Ovary (tissue), 7 donors: ENCODE measurements at regions not wholly inside any gene's neighbourhood (a gene's known extent, or its start where the extent isn't known, plus 50 kb on each side); places are given as distances from the start of the nearest gene placed in this dataset.

Experiments used
- DNase-seq, 5 donors: peaks; one replicate each; pipeline ENCODE4 v3.0.0-alpha.2; 2019 to 2020
- H3K27ac ChIP-seq, 2 donors: fragments of 200-600 bp; one replicate each; pipeline versions ENCODE4 v1.5.1 to v1.8.0; 2019 to 2022
- H3K27me3 ChIP-seq: fragments of 200-600 bp; one replicate; pipeline ENCODE4 v1.8.0; 2022
- H3K36me3 ChIP-seq: fragments of 200-600 bp; sonication (generic); one replicate; pipeline ENCODE4 v1.5.1; 2019
- H3K4me1 ChIP-seq: one replicate; pipeline ENCODE4 v1.8.1; 2013; ENCODE audit warnings: mild to moderate bottlenecking, moderate library complexity; ENCODE audit not compliant: insufficient read depth
- H3K4me3 ChIP-seq: fragments of 200-600 bp; sonication (generic); one replicate; pipeline ENCODE4 v1.5.1; 2017
- H3K9me3 ChIP-seq, 2 donors: fragments of 200-600 bp in 1 of 2; sonication (generic) in 1 of 2; one replicate each; pipeline versions ENCODE4 v1.5.1 to v1.8.1; 2013 to 2019; ENCODE audit warnings: mild to moderate bottlenecking in 1 of 2, moderate library complexity in 1 of 2
- EP300 ChIP-seq: sonication (generic); formaldehyde crosslinking; IDR thresholded peaks from one replicate; pipeline ENCODE4 v1.6.1; 2017; ENCODE audit warnings: antibody characterized with exemption
- POLR2A ChIP-seq: fragments of 450-650 bp; IDR thresholded peaks from one replicate; pipeline ENCODE4 v1.6.1; 2017; ENCODE audit warnings: antibody characterized with exemption, mild to moderate bottlenecking, moderate library complexity
- WGBS, 3 donors: extraction: QIAGEN DNeasy Blood & Tissue Kit in 1 of 3; methylation state at CpG; one replicate each; pipeline versions ENCODE4 v1.1.5 to v1.1.7; 2013 to 2017; 5-methylcytosine and 5-hydroxymethylcytosine counted together
- intact Hi-C, 4 donors: fragments of 100-400 bp; cut with DNase I; formaldehyde crosslinking; loops; one replicate each; pipeline versions ENCODE4 v1.11.0 to v1.15.1; 2022 to 2023
- TF ChIP-seq, protein P1 (sequence below), 3 donors: fragments of 450-650 bp in 2 of 3; fragments of 200-600 bp in 1 of 3; IDR thresholded peaks; one replicate each; pipeline versions ENCODE4 v1.5.1 to v1.8.0; 2016 to 2022; ENCODE audit warnings: antibody characterized with exemption in 3 of 3, mild to moderate bottlenecking in 1 of 3
- donor health status: DM: no; HTN: no; CAD: no; lungs with moderate emphysema.
- donor health status: DM: no; HTN: no; CAD: no.
- donor health status: Bipolar disorder and iron deficiency.
- donor health status: DM: no; HTN: no; CAD: no.
- donor health status: DM: yes; HTN: yes; CAD: no.

DNA sequence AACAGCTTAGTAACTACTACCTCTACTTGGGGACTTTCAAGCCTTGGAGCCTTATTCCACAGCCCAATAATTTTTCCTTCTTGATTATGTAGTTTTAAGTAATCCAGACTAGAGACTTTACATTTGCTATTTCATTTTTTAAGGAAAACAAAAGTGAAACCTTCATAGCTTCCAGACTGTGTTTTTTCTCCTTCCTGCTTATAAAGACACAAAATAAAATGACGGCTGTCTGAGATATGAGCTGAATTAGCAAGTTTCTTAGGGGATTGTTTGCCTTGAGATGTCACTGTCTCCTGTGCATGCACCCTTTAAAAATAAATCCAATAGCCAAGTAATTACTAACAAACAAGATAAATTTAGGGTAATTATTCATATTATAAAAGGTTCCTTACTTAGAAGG is 78.8 kb upstream of the PACRGL start:
- Histone ChIP-seq H3K4me1 (peaks cover 7% of the 10 kb centered on the region), H3K9me3 (no peaks in the 10 kb centered on the region), H3K36me3 (no peaks in the 10 kb centered on the region), H3K4me3 (no peak overlapping the region), H3K27ac (no peak overlapping the region), H3K27me3 (no peaks in the 10 kb centered on the region)
- DNase-seq: no peak
- TF ChIP-seq POLR2A (no peak), EP300 (no peak)
- TF ChIP-seq, protein P1, sequence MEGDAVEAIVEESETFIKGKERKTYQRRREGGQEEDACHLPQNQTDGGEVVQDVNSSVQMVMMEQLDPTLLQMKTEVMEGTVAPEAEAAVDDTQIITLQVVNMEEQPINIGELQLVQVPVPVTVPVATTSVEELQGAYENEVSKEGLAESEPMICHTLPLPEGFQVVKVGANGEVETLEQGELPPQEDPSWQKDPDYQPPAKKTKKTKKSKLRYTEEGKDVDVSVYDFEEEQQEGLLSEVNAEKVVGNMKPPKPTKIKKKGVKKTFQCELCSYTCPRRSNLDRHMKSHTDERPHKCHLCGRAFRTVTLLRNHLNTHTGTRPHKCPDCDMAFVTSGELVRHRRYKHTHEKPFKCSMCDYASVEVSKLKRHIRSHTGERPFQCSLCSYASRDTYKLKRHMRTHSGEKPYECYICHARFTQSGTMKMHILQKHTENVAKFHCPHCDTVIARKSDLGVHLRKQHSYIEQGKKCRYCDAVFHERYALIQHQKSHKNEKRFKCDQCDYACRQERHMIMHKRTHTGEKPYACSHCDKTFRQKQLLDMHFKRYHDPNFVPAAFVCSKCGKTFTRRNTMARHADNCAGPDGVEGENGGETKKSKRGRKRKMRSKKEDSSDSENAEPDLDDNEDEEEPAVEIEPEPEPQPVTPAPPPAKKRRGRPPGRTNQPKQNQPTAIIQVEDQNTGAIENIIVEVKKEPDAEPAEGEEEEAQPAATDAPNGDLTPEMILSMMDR (IDR thresholded peaks at IDR 0.05): no peak
- WGBS, 3 donors: 14 to 46% (median 16%) methylated on average over 1 of the region's 1 CpG
- intact Hi-C loops: no loop called here

DNA sequence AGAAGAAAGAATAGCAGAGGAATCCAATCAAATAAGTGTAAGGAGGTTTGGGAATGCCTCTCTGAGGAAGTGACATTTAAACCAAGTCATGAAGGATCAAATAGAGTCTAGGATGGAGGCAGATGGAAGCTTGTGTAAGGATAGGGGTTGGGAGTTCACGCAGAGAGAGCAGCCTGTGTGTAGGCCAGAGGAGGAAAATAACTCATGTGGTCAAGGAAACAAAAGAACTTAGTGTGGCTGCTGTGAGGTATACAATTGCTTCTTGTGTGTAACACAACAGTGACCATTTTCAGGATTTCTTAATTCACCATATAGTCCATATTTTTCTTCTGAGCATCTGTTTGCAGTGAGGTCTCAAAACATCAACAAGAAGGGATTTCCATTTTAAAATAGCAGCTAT is 77.6 kb upstream of the PACRGL start:
- no peak overlapping the region for H3K27ac ChIP-seq
- no peak for TF ChIP-seq POLR2A
- TF ChIP-seq, protein P1 (IDR thresholded peaks at IDR 0.05): no peak
- peaks cover 7% of the 10 kb centered on the region for H3K4me1 ChIP-seq
- no peak for DNase-seq
- no peaks in the 10 kb centered on the region for H3K36me3 ChIP-seq
- no peak overlapping the region for H3K4me3 ChIP-seq
- WGBS, 3 donors: 63 to 98% (median 93%) methylated on average over 1 of the region's 1 CpG
- no peaks in the 10 kb centered on the region for H3K9me3 ChIP-seq
- intact Hi-C loops: no loop called here
- H3K27me3 ChIP-seq: no peaks in the 10 kb centered on the region

DNA sequence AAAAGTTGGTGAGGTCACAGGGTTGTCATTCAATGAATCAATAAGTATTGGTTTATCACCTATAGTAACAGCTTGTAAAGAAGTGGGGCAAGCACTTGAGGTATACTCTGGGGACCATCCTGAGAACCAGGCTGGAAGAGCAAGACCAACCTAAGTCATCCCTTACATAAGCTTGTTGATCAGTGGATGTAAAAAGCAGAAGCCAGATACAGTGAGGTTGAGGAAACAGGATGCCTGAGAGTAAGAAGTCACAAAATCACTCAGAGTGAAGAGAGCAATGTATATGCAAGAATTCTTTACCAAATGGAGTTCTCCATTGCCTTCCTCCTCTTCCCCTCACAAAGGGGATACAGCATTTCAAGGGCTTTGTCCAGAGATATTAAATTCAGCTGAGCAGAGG is 76.3 kb upstream of the PACRGL start:
- no peak for DNase-seq
- Histone ChIP-seq H3K9me3 (no peaks in the 10 kb centered on the region), H3K27ac (no peak overlapping the region), H3K4me3 (no peak overlapping the region), H3K4me1 (peaks cover 3% of the 10 kb centered on the region), H3K36me3 (no peaks in the 10 kb centered on the region), H3K27me3 (no peaks in the 10 kb centered on the region)
- intact Hi-C loops: no loop called here
- TF ChIP-seq, protein P1 (IDR thresholded peaks at IDR 0.05): no peak
- TF ChIP-seq EP300 (no peak), POLR2A (no peak)

DNA sequence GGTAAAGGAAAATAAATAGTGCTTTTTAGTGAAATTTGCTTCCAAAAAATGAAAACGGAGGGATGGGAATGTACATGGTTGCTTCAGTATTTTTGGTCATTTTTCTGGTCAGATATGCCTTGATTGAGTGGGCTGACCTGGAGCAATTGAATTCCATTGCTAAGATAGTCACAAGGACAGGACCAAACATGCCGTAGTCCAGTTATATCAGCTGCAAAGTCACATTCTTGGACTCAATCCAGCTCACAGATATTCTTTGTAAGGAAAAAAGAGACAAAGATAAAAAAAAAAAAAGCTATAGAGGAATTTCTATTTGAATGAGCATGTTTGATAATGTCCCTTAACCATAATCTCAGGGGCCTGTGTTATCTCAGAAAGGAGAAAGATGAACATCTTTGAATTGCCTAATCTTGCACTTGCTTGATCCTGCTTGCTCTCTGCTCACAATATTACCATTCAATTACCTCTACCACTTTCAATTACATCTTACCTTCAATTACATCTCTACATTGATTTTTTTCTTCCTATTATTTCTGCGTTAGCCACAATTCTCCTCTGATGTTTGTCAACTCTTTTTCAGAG is 75.4 kb upstream of the PACRGL start:
- no peak overlapping the region for H3K4me3 ChIP-seq
- TF ChIP-seq POLR2A (no peak), EP300 (no peak)
- TF ChIP-seq, protein P1 (IDR thresholded peaks at IDR 0.05): no peak
- intact Hi-C loops: no loop called here
- H3K4me1 ChIP-seq: peaks cover 1% of the 10 kb centered on the region
- no peaks in the 10 kb centered on the region for H3K36me3 ChIP-seq
- WGBS, 3 donors: 18 to 24% (median 20%) methylated on average over 3 of the region's 3 CpGs
- no peaks in the 10 kb centered on the region for H3K27me3 ChIP-seq
- no peak overlapping the region for H3K27ac ChIP-seq
- DNase-seq: no peak
- H3K9me3 ChIP-seq: no peaks in the 10 kb centered on the region

DNA sequence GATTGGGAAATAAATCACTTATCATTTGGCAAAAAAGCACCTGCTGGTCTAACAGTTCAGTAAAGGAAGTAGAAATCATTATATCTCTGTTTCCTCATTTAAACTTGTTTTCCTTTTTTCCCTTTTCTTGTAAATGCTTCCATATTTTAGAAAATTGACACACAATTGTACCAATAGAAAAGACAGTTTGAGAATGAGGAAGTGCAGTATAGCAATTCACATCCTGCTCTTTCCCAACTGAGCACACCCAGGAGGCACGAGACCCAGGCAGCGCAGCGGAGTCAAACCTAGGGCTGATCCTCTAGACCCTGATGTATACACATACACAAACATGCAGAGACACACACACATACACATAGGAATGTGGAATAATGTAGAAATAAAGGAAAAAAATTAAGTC is 74.8 kb upstream of the PACRGL start:
- H3K4me3 ChIP-seq: no peak overlapping the region
- WGBS, 3 donors: 90 to 98% (median 94%) methylated on average over 3 of the region's 3 CpGs
- H3K36me3 ChIP-seq: no peaks in the 10 kb centered on the region
- no peak for DNase-seq
- H3K9me3 ChIP-seq: no peaks in the 10 kb centered on the region
- intact Hi-C loops: no loop called here
- H3K27me3 ChIP-seq: no peaks in the 10 kb centered on the region
- no peak overlapping the region for H3K27ac ChIP-seq
- peaks cover 1% of the 10 kb centered on the region for H3K4me1 ChIP-seq
- TF ChIP-seq, protein P1 (IDR thresholded peaks at IDR 0.05): no peak
- TF ChIP-seq EP300 (no peak), POLR2A (no peak)
